IPS-20b (cell line): ENCODE measurements at regions not wholly inside any gene's neighbourhood (a gene's known extent, or its start where the extent isn't known, plus 50 kb on each side); places are given as distances from the start of the nearest gene placed in this dataset.
A peak's percentile ranks its signal among the peaks of the same experiment; 100 is the strongest.
"Not testable (repeated sequence)": the region's sequence is repeated elsewhere in the genome, so short reads cannot be mapped to it uniquely, and the experiment has no call there.

Experiments
- H3K27ac ChIP-seq: one replicate; pipeline ENCODE4 v1.5.1; 2013; ENCODE audit warnings: low read length
- H3K27me3 ChIP-seq: 2 replicates; pipeline ENCODE4 v1.6.1; 2013; ENCODE audit warnings: mild to moderate bottlenecking, low read length, inconsistent platforms; ENCODE audit not compliant: insufficient read depth
- H3K36me3 ChIP-seq: 2 replicates; pipeline ENCODE4 v1.6.1; 2013; ENCODE audit warnings: low read depth, mild to moderate bottlenecking, inconsistent platforms, low read length, moderate library complexity; ENCODE audit not compliant: insufficient read depth
- H3K4me1 ChIP-seq: 2 replicates; pipeline ENCODE4 v1.6.1; 2013; ENCODE audit warnings: mild to moderate bottlenecking, control low read depth, inconsistent platforms, low read length, moderate library complexity; ENCODE audit not compliant: insufficient read depth
- H3K4me3 ChIP-seq: 2 replicates; pipeline ENCODE4 v1.5.1; 2013; ENCODE audit warnings: mild to moderate bottlenecking, low read length, inconsistent platforms
- H3K9ac ChIP-seq: 2 replicates; pipeline ENCODE4 v1.6.1; 2013; ENCODE audit warnings: low read depth, mild to moderate bottlenecking, inconsistent platforms, low read length, moderate library complexity
- H3K9me3 ChIP-seq: 2 replicates; pipeline ENCODE4 v1.6.1; 2013; ENCODE audit warnings: mild to moderate bottlenecking, low read depth, low read length, inconsistent platforms; ENCODE audit not compliant: insufficient read depth

GRCh38 chr2:16030206-16031057 lies 90.1 kb downstream of the MYCN start:
- no peaks in the 10 kb centered on the region for H3K27me3 ChIP-seq
- H3K27ac ChIP-seq, result no peak overlapping the region
- no peaks in the 10 kb centered on the region for H3K9me3 ChIP-seq

GRCh38 chr2:16028644-16029043 lies 88.3 kb downstream of the MYCN start:
- Histone ChIP-seq H3K9me3 (no peaks in the 10 kb centered on the region), H3K27ac (no peak overlapping the region), H3K36me3 (no peaks in the 10 kb centered on the region), H3K4me1 (peaks cover 4% of the 10 kb centered on the region; the same call in 1 of the 2 replicates), H3K27me3 (no peaks in the 10 kb centered on the region), H3K4me3 (no peak overlapping the region), H3K9ac (no peak overlapping the region)

More at GRCh38 chr2:16030206-16031057, 90.1 kb downstream of the MYCN start:
- Histone ChIP-seq H3K9ac (no peak overlapping the region), H3K36me3 (no peaks in the 10 kb centered on the region), H3K4me3 (no peak overlapping the region), H3K4me1 (peaks cover 4% of the 10 kb centered on the region; the same call in 1 of the 2 replicates)

DNA sequence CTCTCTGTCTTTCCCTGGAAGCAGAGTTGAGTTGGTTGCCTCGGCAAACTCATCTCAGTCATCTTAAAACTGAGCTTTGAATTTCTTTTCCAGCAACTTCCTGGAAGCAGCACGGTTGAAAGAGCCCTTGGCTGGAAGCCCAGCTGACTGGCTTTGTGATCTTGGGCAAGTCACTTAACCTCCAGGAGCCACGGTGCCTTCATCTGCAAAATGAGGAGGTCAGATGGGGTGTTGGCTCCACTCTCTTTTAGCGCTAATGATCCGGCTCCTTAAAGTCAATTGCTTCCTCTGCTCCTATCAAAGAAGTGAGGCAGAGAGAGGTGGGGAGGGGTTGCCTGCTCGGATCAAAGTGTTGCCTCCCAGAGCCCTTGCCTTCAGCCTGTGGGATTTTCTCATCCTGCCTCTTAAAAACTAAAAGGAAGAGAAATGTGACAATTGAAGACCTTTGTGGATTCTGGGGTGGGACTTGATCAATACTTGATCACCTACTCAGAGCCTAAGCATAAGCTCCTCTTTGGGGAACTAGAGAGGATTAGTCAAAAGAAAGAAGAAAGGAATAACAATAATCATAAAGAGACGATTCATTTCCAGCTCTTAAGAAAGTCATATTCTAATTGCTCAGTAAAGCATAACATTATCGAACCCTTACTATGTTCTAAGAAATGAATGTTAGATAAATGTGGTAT lies 86.6 kb downstream of the MYCN start:
- H3K36me3 ChIP-seq, result no peaks in the 10 kb centered on the region
- H3K27ac ChIP-seq, result no peak overlapping the region
- H3K9ac ChIP-seq, result no peak overlapping the region
- no peak overlapping the region for H3K4me3 ChIP-seq
- peaks cover 14% of the 10 kb centered on the region; the same call in 1 of the 2 replicates for H3K4me1 ChIP-seq
- no peaks in the 10 kb centered on the region for H3K9me3 ChIP-seq
- no peaks in the 10 kb centered on the region for H3K27me3 ChIP-seq

DNA sequence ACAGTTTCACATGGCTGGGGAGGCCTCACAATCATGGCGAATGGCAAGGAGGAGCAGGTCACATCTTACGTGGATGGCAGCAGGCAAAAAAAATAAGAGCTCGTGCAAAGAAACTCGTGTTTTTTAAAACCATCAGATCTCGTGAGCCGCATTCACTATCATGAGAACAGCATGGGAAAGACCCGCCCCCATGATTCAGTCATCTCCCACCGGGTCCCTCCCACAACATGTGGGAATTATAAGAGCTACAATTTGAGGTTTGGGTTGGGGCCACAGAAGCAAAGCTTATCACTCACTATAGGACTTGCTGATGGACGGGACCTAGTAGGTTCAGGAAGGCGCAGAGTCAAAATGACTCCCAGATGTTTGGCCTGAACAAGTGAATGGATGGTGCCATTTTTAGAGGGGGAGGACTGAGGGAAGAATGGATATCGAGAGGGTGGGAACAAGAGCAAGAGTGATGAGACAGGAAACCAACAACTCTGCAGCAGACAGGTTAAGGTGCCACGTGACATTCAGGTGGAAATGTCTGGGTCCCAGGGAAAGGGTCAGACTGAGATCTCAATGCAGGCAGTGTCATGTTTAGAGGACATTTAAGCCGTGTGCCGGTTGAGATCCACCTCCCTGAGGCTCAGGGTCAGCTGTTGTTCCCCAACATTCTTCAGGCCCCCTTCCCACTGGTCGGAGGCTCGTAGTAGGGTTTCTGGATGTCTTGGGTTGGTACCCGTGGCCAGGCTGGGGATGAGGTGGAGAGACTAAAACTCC lies 85.7 kb downstream of the MYCN start:
- Histone ChIP-seq H3K27ac (no peak overlapping the region), H3K27me3 (no peaks in the 10 kb centered on the region), H3K9ac (no peak overlapping the region)

DNA sequence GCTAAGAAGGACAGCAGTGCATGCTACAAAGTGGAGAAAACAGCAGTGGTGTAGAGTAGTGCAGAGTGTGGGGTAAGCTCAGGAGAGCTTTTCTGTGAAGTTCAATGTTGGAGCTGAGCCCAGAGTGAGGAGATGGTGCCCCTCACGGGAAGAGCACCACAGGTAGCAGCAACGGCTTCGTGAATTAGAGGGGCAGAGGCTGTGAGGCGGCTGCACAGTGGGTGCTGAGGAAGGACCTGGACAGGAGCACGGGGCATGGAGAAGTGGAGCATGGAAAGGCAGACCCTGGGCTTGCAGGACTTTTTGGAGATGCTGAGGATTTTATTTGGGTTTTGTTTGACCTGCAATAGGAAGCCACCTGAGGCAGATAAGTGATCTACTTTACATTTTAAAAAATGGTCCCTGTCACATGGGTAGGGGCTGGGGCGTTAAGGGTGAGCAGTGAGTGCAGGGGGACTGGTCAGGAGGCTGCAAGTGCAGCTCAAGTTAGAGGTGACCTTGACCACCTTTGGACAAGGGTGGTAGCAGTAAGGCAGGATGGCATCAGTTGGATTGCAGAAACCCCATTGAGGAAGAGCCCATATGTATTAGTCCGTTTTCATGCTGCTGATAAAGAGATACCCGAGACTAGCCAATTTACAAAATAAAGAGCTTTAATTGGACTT lies 85.0 kb downstream of the MYCN start:
- Histone ChIP-seq H3K27ac (no peak overlapping the region), H3K4me1 (peaks cover 14% of the 10 kb centered on the region; the same call in 1 of the 2 replicates), H3K4me3 (no peak overlapping the region), H3K9me3 (no peaks in the 10 kb centered on the region), H3K36me3 (no peaks in the 10 kb centered on the region), H3K27me3 (no peaks in the 10 kb centered on the region), H3K9ac (no peak overlapping the region)

More for the DNA sequence above, 85.7 kb downstream of the MYCN start:
- H3K9me3 ChIP-seq, result no peaks in the 10 kb centered on the region
- no peaks in the 10 kb centered on the region for H3K36me3 ChIP-seq
- peaks cover 16% of the 10 kb centered on the region; the same call in 1 of the 2 replicates for H3K4me1 ChIP-seq
- H3K4me3 ChIP-seq, result no peak overlapping the region

DNA sequence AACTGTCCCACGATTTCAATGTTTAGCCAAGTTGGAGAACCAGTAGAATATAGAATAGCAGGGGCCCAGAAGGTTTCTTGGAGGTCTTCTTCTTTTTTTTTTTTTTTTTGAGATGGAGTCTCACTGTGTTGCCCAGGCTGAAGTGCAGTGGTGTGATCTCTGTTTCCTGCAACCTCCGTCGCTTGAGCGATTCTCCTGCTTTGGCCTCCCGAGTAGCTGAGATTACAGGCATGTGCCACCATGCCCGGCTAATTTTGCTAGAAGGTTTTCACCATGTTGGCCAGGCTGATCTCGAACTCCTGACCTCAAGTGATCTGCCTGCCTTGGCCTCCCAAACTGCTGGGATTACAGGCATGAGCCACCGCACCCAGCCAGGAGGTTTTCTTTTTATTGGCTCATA lies 84.3 kb downstream of the MYCN start:
- H3K27ac ChIP-seq, H3K4me3 ChIP-seq, H3K9ac ChIP-seq, H3K27me3 ChIP-seq, H3K9me3 ChIP-seq, H3K36me3 ChIP-seq: not testable (repeated sequence)
- H3K4me1 ChIP-seq, result peaks cover 14% of the 10 kb centered on the region; the same call in 1 of the 2 replicates

DNA sequence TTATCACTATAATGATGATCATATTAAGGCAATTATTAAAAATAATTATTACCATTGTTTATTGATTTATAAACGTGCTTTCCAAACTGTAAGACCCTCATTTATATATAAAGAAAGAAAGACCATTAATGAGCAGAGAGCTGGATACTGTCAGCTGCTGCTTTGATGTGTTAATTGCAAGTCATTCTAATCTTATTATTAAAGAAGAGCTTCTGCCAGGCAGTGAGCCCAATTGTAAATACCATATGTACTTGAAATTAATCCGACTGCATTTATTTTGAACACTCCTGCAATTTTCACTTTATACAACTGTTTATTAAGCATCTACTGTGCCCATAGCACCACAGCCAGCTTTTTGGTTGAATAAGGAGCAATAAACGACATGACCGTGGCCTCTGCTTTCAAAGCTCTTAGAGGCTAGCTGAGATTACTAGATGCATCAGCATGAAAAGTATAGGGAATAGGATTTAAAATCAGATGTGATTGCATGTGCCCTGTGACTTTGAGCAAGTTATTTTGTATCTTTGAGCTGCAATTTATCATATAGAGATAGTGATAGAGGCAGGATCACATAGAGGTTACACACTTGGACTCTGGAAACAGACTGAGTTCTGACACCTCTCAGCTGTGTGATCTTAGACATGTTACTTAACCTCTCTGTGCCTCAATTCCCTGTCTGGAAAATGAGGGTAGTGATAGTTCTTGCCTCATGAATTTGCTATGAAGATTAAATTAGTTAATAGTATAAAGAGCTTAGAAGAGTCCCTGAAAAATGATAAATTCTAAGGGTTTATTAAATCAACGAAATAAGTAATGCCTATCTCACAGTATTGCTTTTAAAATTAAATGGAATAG lies 83.4 kb downstream of the MYCN start:
- peaks cover 14% of the 10 kb centered on the region; the same call in 1 of the 2 replicates for H3K4me1 ChIP-seq
- no peak overlapping the region for H3K9ac ChIP-seq
- H3K27ac ChIP-seq, result no peak overlapping the region
- no peaks in the 10 kb centered on the region for H3K27me3 ChIP-seq
- H3K4me3 ChIP-seq, result no peak overlapping the region
- H3K36me3 ChIP-seq, result no peaks in the 10 kb centered on the region
- H3K9me3 ChIP-seq, result no peaks in the 10 kb centered on the region

- Histone ChIP-seq H3K27me3 (no peaks in the 10 kb centered on the region), H3K4me1 (peaks cover 14% of the 10 kb centered on the region; the same call in 1 of the 2 replicates), H3K9me3 (no peaks in the 10 kb centered on the region), H3K4me3 (no peak overlapping the region), H3K36me3 (no peaks in the 10 kb centered on the region), H3K9ac (no peak overlapping the region), H3K27ac (peak overlapping the region; percentile 51)
Observed at GRCh38 chr2:16022548-16023240, 82.3 kb downstream of the MYCN start.

GRCh38 chr2:16021611-16022363 lies 81.4 kb downstream of the MYCN start:
- no peak overlapping the region for H3K27ac ChIP-seq
- H3K36me3 ChIP-seq, result no peaks in the 10 kb centered on the region
- no peaks in the 10 kb centered on the region for H3K9me3 ChIP-seq
- peaks cover 14% of the 10 kb centered on the region; the same call in 1 of the 2 replicates for H3K4me1 ChIP-seq
- H3K9ac ChIP-seq, result no peak overlapping the region
- H3K4me3 ChIP-seq, result no peak overlapping the region
- no peaks in the 10 kb centered on the region for H3K27me3 ChIP-seq
